PFSK-1 (cell line): ENCODE measurements at regions not wholly inside any gene's neighbourhood (a gene's known extent, or its start where the extent isn't known, plus 50 kb on each side); places are given as distances from the start of the nearest gene placed in this dataset.

ENCODE experiments used
- POLR2AphosphoS5 ChIP-seq: IDR thresholded peaks from 2 replicates; pipeline ENCODE4 v1.6.1; 2012; ENCODE audit warnings: low read depth, mild to moderate bottlenecking, control low read depth, low read length, moderate library complexity
- SIN3A ChIP-seq: IDR thresholded peaks from 2 replicates; pipeline ENCODE4 v1.6.1; 2012; ENCODE audit warnings: mild to moderate bottlenecking, low read length, moderate library complexity, borderline replicate concordance; ENCODE audit not compliant: insufficient read depth
- TAF1 ChIP-seq: IDR thresholded peaks from 2 replicates; pipeline ENCODE4 v1.6.1; 2012; ENCODE audit warnings: low read length, control low read depth, borderline replicate concordance; ENCODE audit not compliant: insufficient read depth
- TF ChIP-seq, protein P1 (sequence below), 2 experiments: IDR thresholded peaks; 2 replicates each; pipeline versions ENCODE4 v1.6.1 to v1.8.0; 2011 to 2012; ENCODE audit warnings: low read depth in 2 of 2, low read length in 2 of 2, control low read depth in 1 of 2, inconsistent platforms in 1 of 2, mild to moderate bottlenecking in 1 of 2, moderate library complexity in 1 of 2; ENCODE audit not compliant: insufficient read depth in 1 of 2

DNA sequence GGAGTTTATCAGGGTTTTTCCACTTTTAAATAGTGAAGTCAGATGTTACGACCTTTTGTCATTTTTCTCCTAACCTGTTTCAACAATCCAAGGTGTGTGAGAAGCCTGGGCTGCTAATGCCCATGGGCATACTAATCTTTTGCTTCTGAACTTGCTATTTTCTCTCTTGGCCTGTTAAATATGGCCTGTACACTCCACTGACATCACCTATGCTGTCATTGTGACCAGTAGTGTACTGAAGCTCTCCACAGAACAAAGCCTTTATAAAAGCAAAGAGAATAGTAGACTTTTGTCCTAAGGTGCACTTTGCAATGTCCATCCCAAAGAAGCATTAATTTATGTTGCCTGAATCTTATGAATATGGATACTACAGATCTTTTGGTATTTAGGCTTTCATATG is 1490.5 kb downstream of the STIM2 start:
- TF ChIP-seq POLR2AphosphoS5 (no peak), TAF1 (no peak), SIN3A (no peak)
- TF ChIP-seq, protein P1, sequence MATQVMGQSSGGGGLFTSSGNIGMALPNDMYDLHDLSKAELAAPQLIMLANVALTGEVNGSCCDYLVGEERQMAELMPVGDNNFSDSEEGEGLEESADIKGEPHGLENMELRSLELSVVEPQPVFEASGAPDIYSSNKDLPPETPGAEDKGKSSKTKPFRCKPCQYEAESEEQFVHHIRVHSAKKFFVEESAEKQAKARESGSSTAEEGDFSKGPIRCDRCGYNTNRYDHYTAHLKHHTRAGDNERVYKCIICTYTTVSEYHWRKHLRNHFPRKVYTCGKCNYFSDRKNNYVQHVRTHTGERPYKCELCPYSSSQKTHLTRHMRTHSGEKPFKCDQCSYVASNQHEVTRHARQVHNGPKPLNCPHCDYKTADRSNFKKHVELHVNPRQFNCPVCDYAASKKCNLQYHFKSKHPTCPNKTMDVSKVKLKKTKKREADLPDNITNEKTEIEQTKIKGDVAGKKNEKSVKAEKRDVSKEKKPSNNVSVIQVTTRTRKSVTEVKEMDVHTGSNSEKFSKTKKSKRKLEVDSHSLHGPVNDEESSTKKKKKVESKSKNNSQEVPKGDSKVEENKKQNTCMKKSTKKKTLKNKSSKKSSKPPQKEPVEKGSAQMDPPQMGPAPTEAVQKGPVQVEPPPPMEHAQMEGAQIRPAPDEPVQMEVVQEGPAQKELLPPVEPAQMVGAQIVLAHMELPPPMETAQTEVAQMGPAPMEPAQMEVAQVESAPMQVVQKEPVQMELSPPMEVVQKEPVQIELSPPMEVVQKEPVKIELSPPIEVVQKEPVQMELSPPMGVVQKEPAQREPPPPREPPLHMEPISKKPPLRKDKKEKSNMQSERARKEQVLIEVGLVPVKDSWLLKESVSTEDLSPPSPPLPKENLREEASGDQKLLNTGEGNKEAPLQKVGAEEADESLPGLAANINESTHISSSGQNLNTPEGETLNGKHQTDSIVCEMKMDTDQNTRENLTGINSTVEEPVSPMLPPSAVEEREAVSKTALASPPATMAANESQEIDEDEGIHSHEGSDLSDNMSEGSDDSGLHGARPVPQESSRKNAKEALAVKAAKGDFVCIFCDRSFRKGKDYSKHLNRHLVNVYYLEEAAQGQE (IDR thresholded peaks at IDR 0.05; ENCODE audit: insufficient read depth in 1 of 2, low read depth in 2 of 2, low read length in 2 of 2), result no peak
